ENCODE measurements at regions not wholly inside any gene's neighbourhood (a gene's known extent, or its start where the extent isn't known, plus 50 kb on each side); places are given as distances from the start of the nearest gene placed in this dataset.

GRCh38 chr9:81455462-81456219 is 233.7 kb downstream of the TLE1 start:
- TF ChIP-seq CTCF (conservative IDR thresholded peaks at IDR 0.05): no peak
- no peak for TF ChIP-seq ZFX (IDR thresholded peaks at IDR 0.05)

Data from C4-2B (cell line).